NCI-H128 (cell line): ENCODE measurements at regions not wholly inside any gene's neighbourhood (a gene's known extent, or its start where the extent isn't known, plus 50 kb on each side); places are given as distances from the start of the nearest gene placed in this dataset.

Experiments
- DNase-seq: peaks from one replicate; lab custom pipeline; 2025; ENCODE audit not compliant: unreplicated experiment; lab: John Stamatoyannopoulos, UW

DNA sequence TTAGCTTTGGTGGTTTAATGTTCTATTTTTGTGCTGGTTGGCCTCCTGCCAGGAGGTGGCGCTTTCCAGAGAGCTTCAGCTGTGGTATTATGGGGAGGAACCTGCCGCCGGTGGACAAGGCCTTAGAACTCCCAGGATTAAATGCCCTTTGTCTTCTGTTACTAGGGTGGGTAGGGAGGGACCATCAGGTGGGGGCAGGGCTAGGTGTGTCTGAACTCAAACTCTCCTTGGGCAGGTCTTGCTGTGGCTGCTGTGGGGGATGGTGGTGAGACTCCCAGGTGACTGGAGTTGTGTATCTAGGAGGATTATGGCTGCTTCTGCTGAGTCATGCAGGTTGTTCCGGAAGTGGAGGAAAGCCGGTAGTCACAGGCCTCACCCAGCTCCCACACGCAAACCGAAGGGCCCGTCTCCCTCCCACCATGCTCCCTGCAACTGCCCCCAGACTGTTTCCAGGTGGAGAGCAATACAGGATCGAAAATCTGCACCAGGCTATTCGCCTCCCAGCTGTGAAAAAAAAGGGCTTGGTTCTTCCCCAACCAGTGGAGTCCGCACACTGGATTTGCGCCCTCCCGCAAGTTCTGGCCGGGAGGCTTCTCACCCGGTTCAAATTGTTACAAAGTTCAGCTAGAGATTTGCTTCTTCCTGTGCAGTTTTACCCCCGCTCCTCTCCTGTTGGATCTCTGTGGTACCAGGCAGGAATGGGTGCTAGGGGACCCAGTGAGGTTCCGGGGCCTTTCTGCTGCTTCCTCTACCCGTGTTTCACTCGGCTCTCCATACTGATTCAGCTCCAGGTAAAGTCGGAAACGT, 220.5 kb downstream of the CENPF start:
- no peak for DNase-seq

DNA sequence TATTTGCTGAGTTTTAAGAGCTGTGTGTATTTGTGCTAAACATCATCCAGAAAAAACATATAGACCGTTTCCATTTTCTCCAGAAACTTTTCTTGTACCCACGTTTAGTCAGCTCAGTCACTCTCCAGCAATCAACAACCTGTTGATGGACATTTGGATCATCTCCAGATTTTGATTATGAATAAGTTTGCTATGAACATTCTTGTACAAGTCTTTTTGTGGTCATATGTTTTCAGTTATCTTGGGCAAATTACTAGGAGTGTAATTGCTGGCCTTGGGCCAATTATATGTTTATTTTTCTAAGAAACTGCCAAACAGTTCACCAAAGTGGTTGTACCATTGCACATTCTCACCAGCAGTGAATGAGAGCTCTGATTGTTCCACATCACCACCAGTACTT, 221.8 kb downstream of the CENPF start:
- DNase-seq, result no peak

DNA sequence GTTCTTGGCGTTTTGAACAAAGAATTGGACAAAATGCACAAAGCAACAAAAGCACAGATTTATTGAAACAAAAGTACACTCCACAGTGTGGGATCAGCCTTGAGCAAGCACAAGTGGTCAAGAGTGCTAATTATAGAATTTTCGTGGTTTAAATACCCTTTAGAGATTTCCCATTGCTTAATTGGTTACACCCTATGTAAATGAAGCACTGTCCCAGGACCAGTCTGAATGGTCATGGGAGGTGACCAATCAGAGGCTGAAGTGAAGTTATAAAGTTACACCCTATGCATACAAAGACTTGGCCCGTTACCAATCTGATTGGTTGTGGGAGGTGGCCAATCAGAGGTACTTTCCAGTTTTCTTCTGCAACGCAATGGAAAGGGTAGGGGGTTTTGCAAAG, 223.6 kb downstream of the CENPF start:
- no peak for DNase-seq

DNA sequence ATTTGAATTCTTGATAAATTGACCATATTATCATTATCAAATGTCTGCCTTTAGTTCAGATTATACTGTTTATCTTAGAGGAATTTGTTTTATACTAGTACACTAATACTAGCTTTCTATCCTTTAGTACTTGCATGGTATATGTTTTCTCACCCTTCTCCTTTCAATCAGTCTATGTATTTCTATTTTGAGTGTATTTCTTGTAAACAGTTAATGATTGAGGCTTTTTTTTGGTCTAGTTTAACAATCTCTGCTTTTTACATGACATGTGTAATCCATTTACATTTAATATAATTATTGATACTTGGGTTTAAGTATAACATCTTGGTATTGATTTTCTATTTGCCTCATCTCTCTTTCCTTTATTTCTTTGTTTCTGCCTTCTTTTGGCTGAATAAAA, 224.9 kb downstream of the CENPF start:
- DNase-seq, result no peak

DNA sequence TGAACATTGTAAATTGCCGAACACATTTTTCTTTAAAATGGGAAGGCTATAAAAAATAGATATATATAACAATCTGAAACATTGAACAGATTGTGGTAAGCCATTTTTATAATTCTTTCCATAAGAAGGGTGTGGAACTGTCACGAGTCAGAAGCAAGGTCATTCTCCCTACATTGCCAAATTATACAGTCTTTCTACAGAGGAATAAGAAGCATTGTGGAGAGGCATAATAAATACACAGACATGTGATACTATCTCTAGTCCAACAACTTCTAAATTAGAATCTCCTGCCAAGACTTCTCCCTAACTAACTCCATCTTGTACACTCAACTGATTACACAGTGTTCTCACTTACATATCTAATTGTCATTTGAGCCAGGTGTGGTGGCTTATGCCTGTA, 227.9 kb downstream of the CENPF start:
- no peak for DNase-seq

DNA sequence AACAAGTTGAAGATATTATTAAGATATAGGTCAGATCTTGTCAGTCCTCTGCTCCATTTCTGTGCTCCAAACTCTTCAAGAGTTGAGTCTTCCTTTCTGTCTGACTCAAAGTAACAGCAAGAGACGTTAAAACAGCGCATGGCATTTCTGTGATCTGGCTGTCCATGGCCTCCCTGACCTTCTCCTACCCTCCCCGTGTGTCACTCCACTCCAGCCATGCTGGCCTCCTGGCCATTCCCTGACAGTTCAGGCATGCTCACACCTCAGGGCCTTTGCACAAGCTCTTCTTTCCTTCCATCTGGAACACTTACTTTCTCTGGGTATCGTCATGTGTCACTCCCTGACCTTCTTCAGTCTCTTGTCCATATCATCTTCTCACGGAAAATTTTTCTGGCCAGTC, 229.0 kb downstream of the CENPF start:
- DNase-seq, result no peak

DNA sequence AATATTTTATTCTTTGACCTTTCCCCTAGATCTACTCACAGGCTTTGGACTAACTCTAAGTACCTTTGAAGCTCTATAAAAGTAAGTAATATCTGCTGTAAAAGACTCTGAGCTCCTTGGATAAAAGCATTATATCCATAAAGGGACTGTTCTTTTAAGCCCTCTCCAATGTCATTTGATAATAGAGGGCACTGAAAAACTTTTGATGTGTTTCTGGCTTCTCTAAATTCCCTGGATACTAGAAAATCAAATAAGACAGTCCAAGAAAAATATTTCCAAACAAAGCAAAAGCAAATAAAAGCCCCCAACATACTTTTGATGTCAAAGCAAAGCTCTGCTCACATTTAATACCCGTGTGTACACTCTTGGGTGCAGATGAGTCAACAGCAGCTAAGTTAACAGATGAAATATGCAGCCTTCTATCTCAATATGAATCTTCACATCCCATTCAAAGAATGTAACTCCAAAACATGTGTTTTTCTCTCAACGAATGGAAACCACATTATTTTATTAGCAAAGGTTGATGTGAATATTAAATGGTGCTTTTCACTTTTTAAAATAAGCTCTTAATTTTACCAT, 230.3 kb downstream of the CENPF start:
- DNase-seq, result no peak

DNA sequence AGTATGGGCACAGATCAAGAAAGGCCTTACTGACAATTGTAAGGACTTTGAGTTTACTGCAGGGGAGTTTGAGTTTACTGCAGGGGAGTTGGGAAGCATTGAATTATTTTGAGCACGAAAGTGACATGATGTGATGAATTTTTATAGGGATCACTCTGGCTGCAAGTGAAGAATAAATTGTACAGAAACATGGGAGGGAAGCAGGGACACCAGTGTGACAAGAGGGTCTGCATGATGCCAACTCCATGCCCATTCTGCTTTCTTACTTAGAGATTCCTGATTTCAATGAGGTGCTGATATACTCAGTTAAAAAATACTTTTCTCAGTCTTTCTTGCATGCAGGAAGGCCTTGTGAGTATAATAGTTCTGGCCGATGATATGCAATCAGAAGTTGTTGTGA, 234.4 kb downstream of the CENPF start:
- DNase-seq, result no peak

DNA sequence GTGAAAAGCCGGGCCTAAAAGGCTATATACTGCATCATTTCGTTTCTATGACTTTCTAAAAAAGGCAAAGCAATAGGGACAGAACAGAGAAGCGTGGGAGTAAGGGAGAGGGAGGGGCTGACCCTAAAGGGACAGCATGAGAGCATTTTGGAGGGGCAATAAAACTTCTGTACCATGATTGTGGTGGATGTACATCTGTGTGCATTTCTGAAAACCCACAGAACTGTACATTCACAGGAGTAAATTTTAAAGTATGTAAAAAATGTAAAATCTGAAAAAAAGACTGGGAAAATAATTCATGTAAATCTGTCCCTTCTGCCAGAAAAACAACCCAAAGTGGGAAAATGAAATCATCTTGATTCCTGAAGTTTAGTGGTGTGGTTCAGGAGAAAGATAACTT, 235.4 kb downstream of the CENPF start:
- no peak for DNase-seq

DNA sequence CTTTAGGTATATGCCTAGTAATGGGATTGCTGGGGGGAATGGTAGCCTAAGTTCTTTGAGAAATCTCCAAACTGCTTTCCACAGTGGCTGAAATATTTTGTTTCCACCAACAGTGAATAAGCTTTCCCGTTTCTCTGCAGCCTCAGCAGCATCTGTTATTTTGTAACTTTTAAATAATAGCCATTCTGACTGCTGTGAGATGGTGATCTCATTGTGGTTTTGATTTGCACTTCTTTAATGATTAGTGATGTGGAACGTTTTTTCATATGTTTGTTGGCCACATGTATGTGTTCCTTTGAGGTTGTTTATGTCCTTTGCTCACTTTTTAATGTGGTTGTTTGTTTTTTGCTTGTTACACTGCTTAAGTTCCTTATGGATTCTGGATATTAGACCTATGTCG, 237.4 kb downstream of the CENPF start:
- no peak for DNase-seq

DNA sequence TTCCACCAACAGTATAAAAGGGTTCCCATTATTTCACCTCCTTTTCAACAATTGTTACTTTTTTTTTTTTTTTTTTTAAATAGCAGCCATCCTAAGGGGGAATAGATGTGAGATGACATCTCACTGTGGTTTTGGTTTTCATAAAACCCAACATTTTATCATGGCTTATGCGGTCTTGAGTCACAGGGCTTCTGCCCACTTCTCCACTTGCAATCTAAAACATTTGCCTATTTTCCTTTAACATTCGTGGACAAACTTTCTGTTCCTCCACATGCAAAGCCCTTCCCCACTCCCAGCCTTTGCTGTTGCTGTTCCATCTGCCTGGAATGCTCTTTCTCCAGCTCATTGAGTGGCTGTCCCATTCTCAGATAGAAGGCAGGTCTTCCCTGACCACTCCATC, 239.7 kb upstream of the KCNK2 start:
- DNase-seq, result no peak

DNA sequence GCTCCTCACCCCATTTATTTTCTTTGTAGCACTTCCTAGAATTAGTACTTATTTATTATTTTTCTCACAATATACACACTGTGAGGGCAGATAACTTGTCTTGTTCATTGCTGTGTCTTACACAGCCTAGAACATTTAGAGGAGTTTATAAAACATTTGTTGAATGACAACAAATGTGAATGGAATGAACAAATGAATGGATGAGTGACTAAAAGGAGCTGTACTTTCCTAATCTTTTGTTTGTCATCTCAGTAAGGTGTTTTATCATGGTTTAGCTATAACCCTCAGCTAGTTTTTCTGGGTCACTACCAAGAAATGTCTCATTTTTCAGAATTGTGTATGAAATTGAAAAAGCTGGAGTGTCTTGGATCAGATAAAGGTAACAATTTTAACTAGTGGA, 239.3 kb upstream of the KCNK2 start:
- DNase-seq, result no peak

DNA sequence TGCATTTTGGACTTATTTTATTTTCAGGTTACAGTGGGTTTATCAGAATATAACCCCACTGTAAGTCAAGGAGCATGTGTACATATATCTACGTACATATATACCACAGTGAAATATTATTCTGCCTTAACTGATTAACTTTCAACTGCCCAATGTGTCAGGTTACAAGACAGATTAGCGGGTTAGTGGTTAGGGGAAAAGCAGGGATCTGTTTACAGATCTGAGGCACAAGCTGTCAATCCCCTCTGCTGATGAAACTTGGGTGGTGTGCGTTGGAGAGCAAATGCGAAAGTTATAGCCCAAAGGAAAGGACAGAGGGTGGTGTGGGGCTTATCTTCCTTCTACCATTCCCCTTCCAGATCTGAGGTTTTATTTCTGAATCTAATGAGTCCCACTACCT, 238.2 kb upstream of the KCNK2 start:
- no peak for DNase-seq

DNA sequence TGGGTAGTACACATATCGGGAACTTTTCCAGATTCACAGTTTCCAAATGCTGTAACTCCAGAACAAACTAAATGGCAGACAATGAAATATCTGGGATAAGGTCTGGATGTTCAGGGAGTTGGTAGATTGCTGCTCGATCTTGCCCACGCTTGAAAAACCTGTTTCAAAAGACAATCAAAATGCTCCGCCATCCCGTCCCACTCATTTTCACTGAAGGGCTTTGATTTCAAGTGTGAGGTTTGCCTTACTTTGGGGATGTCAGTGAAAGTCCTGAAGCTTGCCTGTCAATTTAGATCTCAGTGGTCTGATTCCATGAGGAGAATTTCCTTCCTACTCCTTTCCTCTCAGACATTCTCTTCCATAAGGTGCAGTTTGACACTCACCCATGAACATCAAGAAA, 236.3 kb upstream of the KCNK2 start:
- no peak for DNase-seq

DNA sequence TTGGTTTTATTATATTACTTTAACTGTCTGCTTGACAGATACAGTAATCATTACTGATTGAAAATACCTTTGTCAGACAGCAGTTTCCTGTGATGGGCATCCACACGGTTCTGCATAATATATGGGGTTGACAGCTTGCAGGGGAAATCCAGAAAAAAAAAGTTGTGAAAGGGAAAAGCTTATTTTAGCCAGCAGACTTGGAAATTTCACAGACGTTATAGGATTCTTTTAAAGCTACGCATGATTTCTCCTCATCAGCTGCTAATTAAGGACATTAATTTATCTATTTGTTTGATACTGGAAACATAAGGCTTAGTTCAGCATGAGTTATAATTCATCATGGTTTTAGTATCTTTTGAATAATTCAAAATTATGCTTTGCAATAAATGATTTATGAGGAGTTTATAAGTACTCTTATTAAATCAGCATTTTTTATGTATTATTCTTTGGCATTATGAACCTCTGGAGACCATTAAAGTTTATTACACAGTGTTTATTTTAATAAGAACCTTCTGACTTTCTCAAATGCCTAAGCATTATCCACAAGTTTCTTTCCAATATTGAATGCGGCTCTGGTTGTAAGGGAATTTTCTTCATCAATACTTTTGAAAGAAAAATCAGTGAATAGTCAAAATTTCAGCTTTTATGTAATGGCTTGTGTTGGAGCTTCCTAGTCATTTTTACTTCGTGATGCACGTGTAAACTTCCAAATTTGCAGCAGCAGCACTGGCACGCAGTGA, 235.3 kb upstream of the KCNK2 start:
- DNase-seq, result no peak

DNA sequence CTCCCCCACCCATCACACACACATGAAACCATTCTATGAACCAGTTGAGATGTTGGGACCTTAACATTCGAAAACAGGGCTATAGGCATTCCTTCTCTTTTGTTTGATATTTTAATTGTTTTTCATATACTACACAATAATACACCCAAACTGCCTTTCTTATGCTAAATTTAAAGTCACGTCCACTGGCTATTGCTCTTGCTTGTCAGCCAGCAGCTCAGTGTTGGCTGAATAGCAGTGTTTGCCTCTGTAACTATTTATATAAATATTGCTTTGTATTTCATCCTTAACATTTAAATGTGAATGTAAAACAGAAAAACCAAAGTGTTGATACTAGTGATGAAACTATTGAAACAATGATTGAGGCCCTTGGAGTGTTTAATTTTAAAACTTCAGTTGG, 234.4 kb upstream of the KCNK2 start:
- DNase-seq, result no peak

DNA sequence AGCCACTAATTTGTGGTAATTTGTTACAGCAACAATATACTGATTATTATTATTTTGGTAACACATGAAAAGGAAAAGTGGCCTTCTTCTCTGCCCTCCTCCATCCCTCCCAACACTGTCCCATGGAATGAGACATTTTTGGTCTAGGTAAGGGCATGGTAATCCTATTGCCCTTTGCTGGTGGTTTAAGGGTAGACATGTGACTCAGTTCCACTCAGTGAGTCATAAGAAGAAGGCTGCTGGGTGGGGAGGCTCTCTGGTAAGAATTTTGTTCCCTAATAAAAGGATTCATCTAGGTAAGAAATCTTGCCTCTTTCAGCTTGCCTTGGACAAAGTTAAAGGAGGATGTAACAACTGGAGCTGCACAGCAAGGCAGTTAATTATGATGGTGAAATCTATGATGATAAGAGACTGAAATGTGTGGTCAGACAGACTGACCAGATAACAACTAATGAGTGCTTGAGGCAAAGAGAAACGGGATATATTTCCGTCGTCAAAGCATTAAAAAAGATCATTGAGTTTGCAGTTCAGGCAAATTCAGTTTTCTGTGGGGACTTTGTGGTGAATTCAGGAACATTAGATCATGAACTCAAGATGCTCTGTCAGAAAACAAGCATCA, 232.0 kb upstream of the KCNK2 start:
- DNase-seq, result no peak

DNA sequence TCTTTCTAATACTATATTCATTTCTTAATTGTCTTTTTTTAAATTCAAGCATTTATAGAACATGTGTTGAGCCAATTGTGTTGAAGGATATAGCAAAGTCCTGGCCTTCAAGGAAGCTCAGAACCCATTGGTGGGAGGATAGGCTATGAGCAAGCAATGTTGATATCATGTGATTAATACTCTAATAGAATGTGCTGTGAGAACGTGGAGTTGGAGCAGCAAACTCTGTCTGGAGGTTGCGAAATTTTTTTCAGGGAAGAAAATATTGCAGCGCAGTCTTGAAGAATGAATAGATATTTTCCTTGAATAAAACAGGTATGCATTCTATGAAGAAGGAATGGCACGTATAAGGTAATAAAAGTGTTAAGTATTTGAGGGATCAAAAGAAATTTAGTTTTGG, 229.2 kb upstream of the KCNK2 start:
- DNase-seq, result no peak

DNA sequence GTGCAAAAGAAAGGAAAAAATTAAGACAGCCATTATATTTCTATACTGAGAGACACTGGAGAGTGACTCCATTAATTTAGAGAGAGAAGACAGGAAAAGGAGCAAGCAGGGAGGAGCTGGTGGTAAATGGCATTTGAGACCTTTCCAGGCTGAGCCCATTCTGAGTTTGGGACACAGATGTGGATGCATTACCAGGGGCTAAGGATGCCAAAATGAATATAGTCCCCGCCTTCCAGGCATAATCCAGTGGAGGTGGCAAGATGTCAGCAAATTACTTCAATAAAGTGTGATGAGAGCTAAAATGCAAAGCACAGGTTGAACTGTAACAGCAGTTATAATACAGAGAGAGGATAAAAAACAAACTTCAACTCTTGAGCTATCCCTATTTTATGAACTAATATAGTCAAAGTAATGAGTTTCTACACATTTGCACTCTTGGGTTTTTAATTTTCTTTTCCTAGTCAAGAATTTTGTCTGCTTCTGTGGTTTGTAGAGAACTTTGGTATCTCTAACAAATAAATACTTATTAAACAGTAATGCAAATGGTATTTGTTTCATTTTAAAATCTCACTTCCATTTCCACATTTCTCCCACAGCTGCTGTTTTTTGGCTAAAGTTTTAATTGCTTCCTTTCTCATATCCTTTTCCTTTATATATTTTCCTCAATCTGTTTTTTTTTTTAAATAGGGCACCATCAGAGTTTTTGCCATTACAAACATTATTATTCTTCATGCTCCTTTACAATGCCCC, 228.2 kb upstream of the KCNK2 start:
- no peak for DNase-seq

DNA sequence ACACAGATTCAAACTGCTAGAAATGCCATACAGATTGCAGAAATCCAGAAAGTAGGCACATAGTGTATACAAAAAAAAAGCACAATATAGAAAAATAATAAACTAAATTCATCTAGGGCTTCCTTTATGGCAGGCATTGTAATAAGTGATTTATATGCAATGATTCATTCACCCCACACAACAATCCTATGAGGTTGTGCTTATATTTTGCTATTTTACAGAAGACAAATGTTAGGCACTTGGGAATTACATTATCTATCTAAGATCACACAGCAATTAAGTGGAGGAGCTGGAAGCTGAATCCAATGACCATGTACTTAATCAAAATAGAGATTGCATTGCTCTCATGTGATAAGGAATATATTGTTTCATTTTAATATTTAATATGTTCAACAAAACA, 225.7 kb upstream of the KCNK2 start:
- DNase-seq, result no peak

DNA sequence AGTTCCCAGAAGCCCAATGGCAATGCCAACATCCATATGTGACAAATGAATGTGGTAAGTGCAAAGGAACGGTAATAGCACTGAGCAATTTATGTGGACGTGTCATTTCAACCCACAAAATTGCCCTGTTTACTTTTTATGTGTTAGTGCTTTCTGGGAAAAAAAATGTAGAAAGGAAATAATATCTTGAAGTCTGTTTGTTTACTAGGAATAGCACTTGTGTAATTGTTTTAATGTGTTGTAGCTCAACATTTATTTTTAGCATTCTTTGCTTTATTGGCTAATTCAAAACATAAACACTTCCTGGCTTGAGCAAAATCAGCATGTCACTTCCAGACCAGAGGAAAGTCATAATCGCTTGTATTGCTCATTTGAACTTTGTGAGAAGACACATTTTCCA, 224.8 kb upstream of the KCNK2 start:
- no peak for DNase-seq
